Astrocyte (in vitro differentiated cells and primary cell): ENCODE measurements at regions not wholly inside any gene's neighbourhood (a gene's known extent, or its start where the extent isn't known, plus 50 kb on each side); places are given as distances from the start of the nearest gene placed in this dataset.

Experiments used
- DNase-seq: peaks from one replicate; pipeline ENCODE4 v3.0.0-alpha.2; 2010; ENCODE audit warnings: low read depth
- FAIRE-seq: peaks from 2 replicates; lab custom pipeline; 2011; peaks lifted over from hg19 to GRCh38; lab: Jason Lieb, UNC
- H2AFZ ChIP-seq: 2 replicates; pipeline ENCODE4 v1.6.0; 2012; ENCODE audit warnings: low read depth, low read length, inconsistent platforms
- H3K27ac ChIP-seq: 2 replicates; pipeline ENCODE4 v1.5.1; 2011; ENCODE audit warnings: low read depth, low read length, inconsistent platforms
- H3K27me3 ChIP-seq: 2 replicates; pipeline ENCODE4 v1.6.0; 2011; ENCODE audit warnings: low read length, inconsistent platforms; ENCODE audit not compliant: insufficient read depth
- H3K36me3 ChIP-seq: 2 replicates; pipeline ENCODE4 v1.5.1; 2011; ENCODE audit warnings: low read length, inconsistent platforms; ENCODE audit not compliant: insufficient read depth
- H3K4me1 ChIP-seq: 2 replicates; pipeline ENCODE4 v1.5.1; 2011; ENCODE audit warnings: low read length, inconsistent platforms; ENCODE audit not compliant: insufficient read depth
- H3K4me2 ChIP-seq: 2 replicates; pipeline ENCODE4 v1.6.0; 2012; ENCODE audit warnings: low read length, inconsistent platforms
- H3K4me3 ChIP-seq: 2 replicates; pipeline ENCODE4 v1.5.1; 2011; ENCODE audit warnings: low read depth, mild to moderate bottlenecking, low read length, inconsistent platforms; ENCODE audit not compliant: insufficient read depth
- H3K79me2 ChIP-seq: 2 replicates; pipeline ENCODE4 v1.6.0; 2012; ENCODE audit warnings: mild to moderate bottlenecking, low read length, inconsistent platforms; ENCODE audit not compliant: insufficient read depth
- H3K9ac ChIP-seq: 2 replicates; pipeline ENCODE4 v1.6.0; 2012; ENCODE audit warnings: mild to moderate bottlenecking, low read length, inconsistent platforms
- H3K9me3 ChIP-seq: 2 replicates; pipeline ENCODE4 v1.5.1; 2012; ENCODE audit warnings: low read depth, mild to moderate bottlenecking, low read length, inconsistent platforms; ENCODE audit not compliant: insufficient read depth
- H4K20me1 ChIP-seq: 2 replicates; pipeline ENCODE4 v1.6.0; 2012; ENCODE audit warnings: low read length, inconsistent platforms; ENCODE audit not compliant: insufficient read depth
- H3K27ac Mint-ChIP-seq: one replicate; pipeline ENCODE4 v1.8.0; 2021; ENCODE audit warnings: mild to moderate bottlenecking, mixed read lengths; ENCODE audit not compliant: unreplicated experiment
- H3K27me3 Mint-ChIP-seq: one replicate; pipeline ENCODE4 v1.8.0; 2021; ENCODE audit warnings: low read depth, mixed read lengths; ENCODE audit not compliant: unreplicated experiment
- H3K36me3 Mint-ChIP-seq: one replicate; pipeline ENCODE4 v1.8.0; 2021; ENCODE audit warnings: low read depth, mixed read lengths; ENCODE audit not compliant: unreplicated experiment
- H3K4me1 Mint-ChIP-seq: one replicate; pipeline ENCODE4 v1.8.0; 2021; ENCODE audit warnings: low read depth, mixed read lengths; ENCODE audit not compliant: unreplicated experiment
- H3K4me3 Mint-ChIP-seq: one replicate; pipeline ENCODE4 v1.8.0; 2021; ENCODE audit warnings: mild to moderate bottlenecking, moderate library complexity, mixed read lengths; ENCODE audit not compliant: unreplicated experiment
- H3K9me3 Mint-ChIP-seq: one replicate; pipeline ENCODE4 v1.8.0; 2021; ENCODE audit warnings: mild to moderate bottlenecking, mixed read lengths; ENCODE audit not compliant: unreplicated experiment
- EZH2 ChIP-seq: IDR thresholded peaks from 2 replicates; pipeline ENCODE4 v1.6.1; 2012; ENCODE audit warnings: mild to moderate bottlenecking, low read length, inconsistent platforms; ENCODE audit not compliant: insufficient read depth
- TF ChIP-seq, protein P1 (sequence below): IDR thresholded peaks from 2 replicates; pipeline ENCODE4 v1.5.1; 2011; ENCODE audit warnings: low read depth, mild to moderate bottlenecking, inconsistent platforms, low read length, moderate library complexity; ENCODE audit not compliant: insufficient read depth

DNA sequence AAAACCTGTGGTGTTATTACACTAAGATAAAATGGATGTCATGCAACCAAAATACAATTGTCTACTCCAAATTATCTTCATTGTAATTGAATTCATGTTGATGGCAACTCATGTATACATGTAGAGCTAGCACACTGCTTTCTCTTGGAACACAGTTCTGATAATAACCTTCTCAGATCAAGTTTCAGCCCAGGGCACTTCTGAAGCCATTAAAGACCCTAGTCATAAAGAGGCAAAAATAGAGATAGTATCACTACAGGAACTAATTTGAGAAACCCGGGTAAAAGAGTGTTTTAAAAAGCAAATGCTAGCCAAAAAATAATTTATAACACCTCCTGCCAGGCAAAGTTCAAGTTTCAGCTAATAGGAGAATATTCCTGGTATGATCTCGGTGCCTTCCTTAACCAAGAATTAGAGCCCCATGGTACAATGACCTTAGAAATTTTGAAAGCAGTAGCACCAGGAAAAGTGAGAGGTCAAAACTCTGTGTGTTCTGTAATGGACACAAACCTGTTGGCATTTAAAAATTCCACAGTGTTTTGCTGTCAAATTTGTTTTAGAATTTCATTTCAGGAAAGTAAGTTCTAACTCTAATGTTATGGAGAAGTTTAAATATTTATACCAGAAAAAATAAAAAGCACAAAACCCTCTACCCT, 105.0 kb upstream of the FRMD6 start:
- peak overlapping the region; percentile 98 for H3K27ac ChIP-seq
- no peaks in the 10 kb centered on the region for H3K27me3 ChIP-seq
- peaks cover 43% of the 10 kb centered on the region for H3K4me1 ChIP-seq
- Mint-ChIP-seq H3K9me3 (no peaks in the 10 kb centered on the region), H3K27ac (peak overlapping the region; percentile 100), H3K4me1 (peaks cover 48% of the 10 kb centered on the region), H3K36me3 (no peaks in the 10 kb centered on the region), H3K4me3 (peak overlapping the region; percentile 4), H3K27me3 (no peaks in the 10 kb centered on the region)
- no peaks in the 10 kb centered on the region for H3K79me2 ChIP-seq
- H3K4me2 ChIP-seq, result peak overlapping the region; percentile 58
- H4K20me1 ChIP-seq, result no peaks in the 10 kb centered on the region
- no peaks in the 10 kb centered on the region for H3K9me3 ChIP-seq
- H3K9ac ChIP-seq, result peak overlapping the region; percentile 76
- FAIRE-seq (peak; percentile 13), DNase-seq (no peak)
- no peak for TF ChIP-seq EZH2
- TF ChIP-seq, protein P1, sequence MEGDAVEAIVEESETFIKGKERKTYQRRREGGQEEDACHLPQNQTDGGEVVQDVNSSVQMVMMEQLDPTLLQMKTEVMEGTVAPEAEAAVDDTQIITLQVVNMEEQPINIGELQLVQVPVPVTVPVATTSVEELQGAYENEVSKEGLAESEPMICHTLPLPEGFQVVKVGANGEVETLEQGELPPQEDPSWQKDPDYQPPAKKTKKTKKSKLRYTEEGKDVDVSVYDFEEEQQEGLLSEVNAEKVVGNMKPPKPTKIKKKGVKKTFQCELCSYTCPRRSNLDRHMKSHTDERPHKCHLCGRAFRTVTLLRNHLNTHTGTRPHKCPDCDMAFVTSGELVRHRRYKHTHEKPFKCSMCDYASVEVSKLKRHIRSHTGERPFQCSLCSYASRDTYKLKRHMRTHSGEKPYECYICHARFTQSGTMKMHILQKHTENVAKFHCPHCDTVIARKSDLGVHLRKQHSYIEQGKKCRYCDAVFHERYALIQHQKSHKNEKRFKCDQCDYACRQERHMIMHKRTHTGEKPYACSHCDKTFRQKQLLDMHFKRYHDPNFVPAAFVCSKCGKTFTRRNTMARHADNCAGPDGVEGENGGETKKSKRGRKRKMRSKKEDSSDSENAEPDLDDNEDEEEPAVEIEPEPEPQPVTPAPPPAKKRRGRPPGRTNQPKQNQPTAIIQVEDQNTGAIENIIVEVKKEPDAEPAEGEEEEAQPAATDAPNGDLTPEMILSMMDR, result no peak
- H3K36me3 ChIP-seq, result no peaks in the 10 kb centered on the region
- no peak overlapping the region for H3K4me3 ChIP-seq
- H2AFZ ChIP-seq, result no peak overlapping the region

DNA sequence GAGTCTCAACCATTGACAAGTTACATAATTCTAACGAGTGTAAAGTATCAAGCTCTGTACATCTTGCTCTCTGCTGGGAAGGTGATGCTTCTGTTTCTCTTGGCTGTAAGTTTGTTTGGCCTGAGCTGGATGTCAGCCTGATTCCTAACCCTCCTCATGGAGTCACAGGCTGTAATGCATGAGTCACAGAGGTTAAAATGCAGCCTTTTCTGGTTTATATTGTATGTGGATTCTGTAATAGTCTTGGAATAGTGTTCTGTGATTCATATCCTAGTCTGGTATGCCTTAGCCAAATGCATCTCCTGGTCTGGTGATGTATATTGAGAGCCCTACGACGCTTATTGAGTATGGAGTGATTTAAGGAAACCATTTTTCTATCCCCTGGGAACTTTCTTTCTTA, 104.5 kb upstream of the FRMD6 start:
- Histone ChIP-seq H4K20me1 (no peaks in the 10 kb centered on the region), H3K27ac (peak overlapping the region; percentile 98), H3K4me2 (peak overlapping the region; percentile 62), H3K4me1 (peaks cover 43% of the 10 kb centered on the region), H3K4me3 (no peak overlapping the region), H3K9me3 (no peaks in the 10 kb centered on the region), H3K79me2 (no peaks in the 10 kb centered on the region), H2AFZ (no peak overlapping the region), H3K9ac (peak overlapping the region; percentile 80), H3K27me3 (no peaks in the 10 kb centered on the region), H3K36me3 (no peaks in the 10 kb centered on the region)
- FAIRE-seq (peak; percentile 99), DNase-seq (peak; percentile 100)
- H3K27ac Mint-ChIP-seq, result peak overlapping the region; percentile 100
- H3K4me1 Mint-ChIP-seq, result peaks cover 48% of the 10 kb centered on the region
- H3K9me3 Mint-ChIP-seq, result no peaks in the 10 kb centered on the region
- no peak for TF ChIP-seq EZH2
- TF ChIP-seq, protein P1, result no peak
- H3K4me3 Mint-ChIP-seq, result peak overlapping the region; percentile 4
- H3K27me3 Mint-ChIP-seq, result no peaks in the 10 kb centered on the region
- no peaks in the 10 kb centered on the region for H3K36me3 Mint-ChIP-seq

DNA sequence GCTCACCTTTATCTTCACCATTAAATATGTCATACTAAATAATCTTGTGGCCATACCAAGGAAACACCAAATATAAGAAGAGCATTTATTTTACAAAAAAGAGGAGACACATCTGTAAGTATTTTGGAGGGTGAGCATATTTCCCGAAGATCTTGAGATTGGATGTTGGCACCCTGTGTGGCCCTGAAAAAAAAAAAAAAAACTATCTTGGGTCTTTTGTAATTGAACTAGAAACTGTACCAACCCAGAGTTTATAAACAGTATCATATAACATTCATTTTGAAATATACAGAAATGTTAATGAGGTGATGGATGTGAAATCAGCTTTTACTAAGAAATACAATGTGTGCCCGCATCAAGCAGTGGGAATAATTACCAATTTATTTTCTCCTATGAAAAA, 104.0 kb upstream of the FRMD6 start:
- Mint-ChIP-seq H3K4me1 (peaks cover 51% of the 10 kb centered on the region), H3K36me3 (no peaks in the 10 kb centered on the region), H3K9me3 (no peaks in the 10 kb centered on the region), H3K4me3 (peak overlapping the region; percentile 4), H3K27ac (peak overlapping the region; percentile 100), H3K27me3 (no peaks in the 10 kb centered on the region)
- DNase-seq, result no peak
- peak overlapping the region; percentile 62 for H3K4me2 ChIP-seq
- H3K27me3 ChIP-seq, result no peaks in the 10 kb centered on the region
- peaks cover 44% of the 10 kb centered on the region for H3K4me1 ChIP-seq
- H3K27ac ChIP-seq, result peak overlapping the region; percentile 98
- peak overlapping the region; percentile 80 for H3K9ac ChIP-seq
- no peaks in the 10 kb centered on the region for H3K79me2 ChIP-seq
- TF ChIP-seq, protein P1, result no peak
- TF ChIP-seq EZH2, result no peak
- no peaks in the 10 kb centered on the region for H3K36me3 ChIP-seq
- H2AFZ ChIP-seq, result no peak overlapping the region
- H3K9me3 ChIP-seq, result no peaks in the 10 kb centered on the region
- FAIRE-seq, result no peak
- H3K4me3 ChIP-seq, result no peak overlapping the region
- H4K20me1 ChIP-seq, result no peaks in the 10 kb centered on the region
